GM12891 (cell line): ENCODE measurements at regions not wholly inside any gene's neighbourhood (a gene's known extent, or its start where the extent isn't known, plus 50 kb on each side); places are given as distances from the start of the nearest gene placed in this dataset.
"Not testable (repeated sequence)": the region's sequence is repeated elsewhere in the genome, so short reads cannot be mapped to it uniquely, and the experiment has no call there.

Experiments used
- DNase-seq: peaks from one replicate; pipeline ENCODE4 v3.0.0; 2011; ENCODE audit warnings: low spot score; ENCODE audit not compliant: insufficient read length
- FAIRE-seq: peaks from 2 replicates; lab custom pipeline; 2011; peaks lifted over from hg19 to GRCh38; lab: Jason Lieb, UNC
- PAX5 ChIP-seq: IDR thresholded peaks from 2 replicates; pipeline ENCODE4 v1.6.1; 2011; ENCODE audit warnings: low read length, moderate library complexity, mild to moderate bottlenecking; ENCODE audit not compliant: insufficient read depth, severe bottlenecking
- POLR2A ChIP-seq: IDR thresholded peaks from 2 replicates; pipeline ENCODE4 v1.6.1; 2011; ENCODE audit warnings: low read depth, low read length, control low read depth
- POLR2AphosphoS5 ChIP-seq: IDR thresholded peaks from 2 replicates; pipeline ENCODE4 v1.6.1; 2011; ENCODE audit warnings: low read depth, low read length, control low read depth
- POU2F2 ChIP-seq: IDR thresholded peaks from 2 replicates; pipeline ENCODE4 v1.6.1; 2011; ENCODE audit warnings: low read depth, mild to moderate bottlenecking, control low read depth, low read length, moderate library complexity
- SPI1 ChIP-seq: IDR thresholded peaks from 2 replicates; pipeline ENCODE4 v1.6.1; 2011; ENCODE audit warnings: low read depth, low read length, control low read depth
- TAF1 ChIP-seq: IDR thresholded peaks from 2 replicates; pipeline ENCODE4 v1.6.1; 2011; ENCODE audit warnings: low read depth, low read length, control low read depth

GRCh38 chr2:91422102-91422501 is 2730.6 kb downstream of the RPIA start:
- not testable (repeated sequence) for DNase-seq, FAIRE-seq

GRCh38 chr2:91427148-91427547 is 2735.7 kb downstream of the RPIA start:
- DNase-seq, FAIRE-seq: not testable (repeated sequence)

GRCh38 chr2:91441932-91442245 is 2750.4 kb downstream of the RPIA start:
- DNase-seq, FAIRE-seq: not testable (repeated sequence)

GRCh38 chr2:91442246-91442905 is 2750.9 kb downstream of the RPIA start:
- TF ChIP-seq POLR2AphosphoS5 (no peak), TAF1 (no peak), SPI1 (no peak), POU2F2 (no peak), POLR2A (no peak), PAX5 (no peak)
- peak; percentile 19 for DNase-seq
- no peak for FAIRE-seq

GRCh38 chr2:91442906-91443729 is 2751.6 kb downstream of the RPIA start:
- DNase-seq, FAIRE-seq: not testable (repeated sequence)

GRCh38 chr2:91443730-91444115 is 2752.2 kb downstream of the RPIA start:
- DNase-seq, FAIRE-seq: not testable (repeated sequence)

GRCh38 chr2:91445705-91446104 is 2754.2 kb downstream of the RPIA start:
- DNase-seq, FAIRE-seq: not testable (repeated sequence)

- DNase-seq, FAIRE-seq: not testable (repeated sequence)
Measured at GRCh38 chr2:91446489-91446888, 2755.0 kb downstream of the RPIA start.

GRCh38 chr2:91446915-91447314 is 2755.4 kb downstream of the RPIA start:
- DNase-seq, FAIRE-seq: not testable (repeated sequence)

- not testable (repeated sequence) for DNase-seq, FAIRE-seq
Measured at GRCh38 chr2:91447508-91447907, 2756.0 kb downstream of the RPIA start.

GRCh38 chr2:91462292-91462691 is 2770.8 kb downstream of the RPIA start:
- FAIRE-seq, DNase-seq: not testable (repeated sequence)

GRCh38 chr2:91463007-91463406 is 2771.5 kb downstream of the RPIA start:
- FAIRE-seq, DNase-seq: not testable (repeated sequence)

GRCh38 chr2:91466780-91467363 is 2775.4 kb downstream of the RPIA start:
- DNase-seq, FAIRE-seq: not testable (repeated sequence)

- FAIRE-seq, DNase-seq: not testable (repeated sequence)
Measured at GRCh38 chr2:91476244-91476935, 2784.9 kb downstream of the RPIA start.

- not testable (repeated sequence) for DNase-seq, FAIRE-seq
Measured at GRCh38 chr2:91476936-91477246, 2785.4 kb downstream of the RPIA start.

- DNase-seq, FAIRE-seq: not testable (repeated sequence)
Measured at GRCh38 chr2:91477291-91477690, 2785.8 kb downstream of the RPIA start.
